ENCODE measurements at regions not wholly inside any gene's neighbourhood (a gene's known extent, or its start where the extent isn't known, plus 50 kb on each side); places are given as distances from the start of the nearest gene placed in this dataset.

GRCh38 chr6:138601128-138601527, 101.8 kb upstream of the NHSL1 start:
- TF ChIP-seq CTCF (IDR thresholded peaks at IDR 0.05) (no peak), POLR2AphosphoS5 (IDR thresholded peaks at IDR 0.05) (no peak), POLR2A (IDR thresholded peaks at IDR 0.05) (no peak)
